Vagina (tissue), 2 donors: ENCODE measurements at regions not wholly inside any gene's neighbourhood (a gene's known extent, or its start where the extent isn't known, plus 50 kb on each side); places are given as distances from the start of the nearest gene placed in this dataset.

Experiments used
- POLR2AphosphoS5 ChIP-seq, 2 donors: sonication (generic); formaldehyde crosslinking; IDR thresholded peaks; one replicate each; pipeline ENCODE4 v1.9.0; 2017; ENCODE audit warnings: antibody characterized with exemption in 2 of 2, mild to moderate bottlenecking in 2 of 2, low read depth in 1 of 2; ENCODE audit not compliant: insufficient read depth in 1 of 2
- TF ChIP-seq, protein P1 (sequence below), 3 experiments: fragments of 450-650 bp in 2 of 3; fragments of 200-600 bp in 1 of 3; sonication (generic) in 1 of 3; IDR thresholded peaks; one replicate each; pipeline ENCODE4 v1.5.1; 2017 to 2019; ENCODE audit warnings: antibody characterized with exemption in 3 of 3, mild to moderate bottlenecking in 2 of 3, moderate library complexity in 2 of 3

GRCh38 chr17:33447090-33447489 lies 154.0 kb upstream of the ASIC2 start:
- TF ChIP-seq, protein P1, sequence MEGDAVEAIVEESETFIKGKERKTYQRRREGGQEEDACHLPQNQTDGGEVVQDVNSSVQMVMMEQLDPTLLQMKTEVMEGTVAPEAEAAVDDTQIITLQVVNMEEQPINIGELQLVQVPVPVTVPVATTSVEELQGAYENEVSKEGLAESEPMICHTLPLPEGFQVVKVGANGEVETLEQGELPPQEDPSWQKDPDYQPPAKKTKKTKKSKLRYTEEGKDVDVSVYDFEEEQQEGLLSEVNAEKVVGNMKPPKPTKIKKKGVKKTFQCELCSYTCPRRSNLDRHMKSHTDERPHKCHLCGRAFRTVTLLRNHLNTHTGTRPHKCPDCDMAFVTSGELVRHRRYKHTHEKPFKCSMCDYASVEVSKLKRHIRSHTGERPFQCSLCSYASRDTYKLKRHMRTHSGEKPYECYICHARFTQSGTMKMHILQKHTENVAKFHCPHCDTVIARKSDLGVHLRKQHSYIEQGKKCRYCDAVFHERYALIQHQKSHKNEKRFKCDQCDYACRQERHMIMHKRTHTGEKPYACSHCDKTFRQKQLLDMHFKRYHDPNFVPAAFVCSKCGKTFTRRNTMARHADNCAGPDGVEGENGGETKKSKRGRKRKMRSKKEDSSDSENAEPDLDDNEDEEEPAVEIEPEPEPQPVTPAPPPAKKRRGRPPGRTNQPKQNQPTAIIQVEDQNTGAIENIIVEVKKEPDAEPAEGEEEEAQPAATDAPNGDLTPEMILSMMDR (IDR thresholded peaks at IDR 0.05): no peak
- no peak for TF ChIP-seq POLR2AphosphoS5 (IDR thresholded peaks at IDR 0.05; ENCODE audit: insufficient read depth in 1 of 2, low read depth in 1 of 2)
